Prostate gland (tissue), 2 donors: ENCODE measurements at regions not wholly inside any gene's neighbourhood (a gene's known extent, or its start where the extent isn't known, plus 50 kb on each side); places are given as distances from the start of the nearest gene placed in this dataset.

Experiments
- CTCF ChIP-seq, 4 experiments: fragments of 200-600 bp in 2 of 4; fragments of 450-650 bp in 2 of 4; sonication (generic) in 2 of 4; IDR thresholded peaks; 1 replicate in 3 of 4; 2 replicates in 1 of 4; pipeline ENCODE4 v1.5.1; 2016 to 2019; ENCODE audit warnings: antibody characterized with exemption in 4 of 4, mild to moderate bottlenecking in 2 of 4, moderate library complexity in 2 of 4
- POLR2A ChIP-seq: fragments of 450-650 bp; IDR thresholded peaks from one replicate; pipeline ENCODE4 v1.6.1; 2016; ENCODE audit warnings: antibody characterized with exemption, mild to moderate bottlenecking

GRCh38 chr6:62541502-62541901 lies 255.5 kb upstream of the KHDRBS2 start:
- TF ChIP-seq CTCF (IDR thresholded peaks at IDR 0.05), result no peak
- no peak for TF ChIP-seq POLR2A
